ENCODE measurements at regions not wholly inside any gene's neighbourhood (a gene's known extent, or its start where the extent isn't known, plus 50 kb on each side); places are given as distances from the start of the nearest gene placed in this dataset.

- no peak overlapping the region for H3K4me3 ChIP-seq (ENCODE audit: low read depth, low read length)
- TF ChIP-seq, protein P1, sequence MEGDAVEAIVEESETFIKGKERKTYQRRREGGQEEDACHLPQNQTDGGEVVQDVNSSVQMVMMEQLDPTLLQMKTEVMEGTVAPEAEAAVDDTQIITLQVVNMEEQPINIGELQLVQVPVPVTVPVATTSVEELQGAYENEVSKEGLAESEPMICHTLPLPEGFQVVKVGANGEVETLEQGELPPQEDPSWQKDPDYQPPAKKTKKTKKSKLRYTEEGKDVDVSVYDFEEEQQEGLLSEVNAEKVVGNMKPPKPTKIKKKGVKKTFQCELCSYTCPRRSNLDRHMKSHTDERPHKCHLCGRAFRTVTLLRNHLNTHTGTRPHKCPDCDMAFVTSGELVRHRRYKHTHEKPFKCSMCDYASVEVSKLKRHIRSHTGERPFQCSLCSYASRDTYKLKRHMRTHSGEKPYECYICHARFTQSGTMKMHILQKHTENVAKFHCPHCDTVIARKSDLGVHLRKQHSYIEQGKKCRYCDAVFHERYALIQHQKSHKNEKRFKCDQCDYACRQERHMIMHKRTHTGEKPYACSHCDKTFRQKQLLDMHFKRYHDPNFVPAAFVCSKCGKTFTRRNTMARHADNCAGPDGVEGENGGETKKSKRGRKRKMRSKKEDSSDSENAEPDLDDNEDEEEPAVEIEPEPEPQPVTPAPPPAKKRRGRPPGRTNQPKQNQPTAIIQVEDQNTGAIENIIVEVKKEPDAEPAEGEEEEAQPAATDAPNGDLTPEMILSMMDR (IDR thresholded peaks at IDR 0.05; ENCODE audit: low read depth, low read length) = no peak
Observed at GRCh38 chr13:29948244-29948643, 97.8 kb upstream of the UBL3 start.

- H3K4me3 ChIP-seq (ENCODE audit: low read depth, low read length) = no peak overlapping the region
- TF ChIP-seq, protein P1 (IDR thresholded peaks at IDR 0.05; ENCODE audit: low read depth, low read length) = no peak
Observed at GRCh38 chr13:29947839-29948238, 97.4 kb upstream of the UBL3 start.

DNA sequence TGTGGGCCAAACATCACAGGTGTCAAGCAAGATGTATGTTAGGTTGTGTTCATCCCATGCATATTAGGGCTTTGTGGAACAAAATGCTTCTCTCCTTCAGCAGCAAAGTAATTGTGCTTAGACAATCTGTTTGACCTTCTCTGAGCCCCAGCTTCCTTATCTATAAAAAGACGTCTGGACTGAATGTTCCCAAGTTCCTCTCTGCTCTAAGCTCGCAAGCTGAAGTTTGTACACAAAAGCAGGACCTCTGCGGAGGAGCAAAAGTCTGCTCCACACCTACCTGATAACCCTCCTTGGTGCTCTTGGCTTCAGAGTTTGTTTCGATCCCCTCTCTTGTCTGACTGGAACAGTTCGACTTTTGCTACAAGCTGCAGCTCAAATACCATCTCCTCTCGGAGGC lies 95.7 kb upstream of the UBL3 start:
- TF ChIP-seq, protein P1 (IDR thresholded peaks at IDR 0.05; ENCODE audit: low read depth, low read length) = no peak
- H3K4me3 ChIP-seq (ENCODE audit: low read depth, low read length) = no peak overlapping the region

DNA sequence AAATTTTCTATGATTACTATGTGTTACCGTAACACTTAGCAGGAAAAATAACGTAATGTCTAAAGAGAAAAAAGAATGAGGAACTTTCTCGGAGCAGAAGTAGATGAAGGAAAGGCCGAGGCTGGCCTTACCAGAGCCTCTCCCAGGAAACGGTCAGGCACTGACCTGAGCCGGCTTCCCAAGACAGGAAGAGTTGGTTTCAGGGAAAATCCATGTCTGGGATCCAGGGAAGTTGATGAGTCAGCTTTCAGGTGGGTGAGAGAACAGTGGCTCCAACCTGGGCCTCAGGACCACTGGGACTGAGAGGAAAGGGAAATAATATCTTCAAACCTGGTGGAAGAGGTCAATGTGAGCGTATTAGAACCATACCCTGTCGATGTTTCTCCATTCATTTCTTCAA lies 93.3 kb upstream of the UBL3 start:
- H3K4me3 ChIP-seq (ENCODE audit: low read depth, low read length) = no peak overlapping the region
- TF ChIP-seq, protein P1 (IDR thresholded peaks at IDR 0.05; ENCODE audit: low read depth, low read length) = no peak

GRCh38 chr13:29943273-29943672 lies 92.9 kb upstream of the UBL3 start:
- no peak overlapping the region for H3K4me3 ChIP-seq (ENCODE audit: low read depth, low read length)
- TF ChIP-seq, protein P1 (IDR thresholded peaks at IDR 0.05; ENCODE audit: low read depth, low read length) = no peak

DNA sequence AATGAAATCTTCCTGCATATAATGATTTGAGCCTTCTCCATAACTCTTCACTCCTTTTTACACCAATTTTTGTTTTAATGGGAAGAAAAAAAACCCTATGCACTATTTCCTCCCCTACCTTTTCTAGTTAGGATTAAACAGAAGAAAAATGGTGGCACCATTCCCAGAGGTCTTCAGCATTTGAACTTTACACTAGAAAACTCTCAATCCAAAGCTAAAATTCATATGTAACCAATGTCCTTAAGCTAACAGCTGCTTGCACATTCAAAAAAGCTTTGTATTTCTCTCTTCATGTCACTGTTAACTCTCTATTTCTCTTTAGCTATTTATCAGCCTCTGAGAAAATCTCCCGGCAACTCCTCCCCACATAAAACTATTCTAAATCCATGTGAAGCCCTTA lies 90.3 kb upstream of the UBL3 start:
- TF ChIP-seq, protein P1 (IDR thresholded peaks at IDR 0.05; ENCODE audit: low read depth, low read length) = no peak

GRCh38 chr13:29939158-29939557 lies 88.7 kb upstream of the UBL3 start:
- H3K4me3 ChIP-seq (ENCODE audit: low read depth, low read length) = no peak overlapping the region
- TF ChIP-seq, protein P1 (IDR thresholded peaks at IDR 0.05; ENCODE audit: low read depth, low read length) = no peak

More for the DNA sequence above, 90.3 kb upstream of the UBL3 start:
- no peak overlapping the region for H3K4me3 ChIP-seq (ENCODE audit: low read depth, low read length)
